ENCODE measurements at regions not wholly inside any gene's neighbourhood (a gene's known extent, or its start where the extent isn't known, plus 50 kb on each side); places are given as distances from the start of the nearest gene placed in this dataset.

DNA sequence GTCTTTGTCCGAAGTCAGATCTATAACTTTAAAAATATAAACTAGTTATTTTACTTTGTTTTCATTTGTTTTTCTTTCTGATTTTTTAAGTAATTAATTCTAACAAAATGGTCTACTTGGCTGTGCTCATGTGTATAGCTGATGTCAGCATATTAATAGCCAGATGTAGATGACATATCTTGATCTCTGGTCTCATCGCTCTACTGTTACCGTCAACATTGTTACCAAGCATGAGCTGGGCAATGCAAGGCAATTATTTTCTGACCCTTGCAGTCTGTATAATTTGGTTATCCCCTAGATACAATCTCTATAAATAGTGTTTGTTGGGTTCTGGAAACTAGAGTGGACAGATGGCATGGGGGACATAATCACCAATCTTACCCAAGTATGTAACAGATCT, 151.6 kb upstream of the PTPRK start:
- TF ChIP-seq NR2F2 (IDR thresholded peaks at IDR 0.05) (no peak), FOXA1 (IDR thresholded peaks at IDR 0.05) (no peak), RXRA (IDR thresholded peaks at IDR 0.05) (no peak), YY1 (IDR thresholded peaks at IDR 0.05) (no peak), RAD21 (IDR thresholded peaks at IDR 0.05) (no peak), JUND (IDR thresholded peaks at IDR 0.05) (no peak), HNF4A (conservative IDR thresholded peaks at IDR 0.05) (no peak), EGR1 (IDR thresholded peaks at IDR 0.05; ENCODE audit: low read depth in 2 of 2) (no peak), TAF1 (conservative IDR thresholded peaks at IDR 0.05) (no peak), GABPA (IDR thresholded peaks at IDR 0.05 in 1 of 2, conservative IDR thresholded peaks at IDR 0.05 in 1 of 2) (no peak), SP1 (IDR thresholded peaks at IDR 0.05) (no peak), FOXA2 (IDR thresholded peaks at IDR 0.05) (no peak), HNF4G (IDR thresholded peaks at IDR 0.05) (no peak)
- TF ChIP-seq, protein P1, sequence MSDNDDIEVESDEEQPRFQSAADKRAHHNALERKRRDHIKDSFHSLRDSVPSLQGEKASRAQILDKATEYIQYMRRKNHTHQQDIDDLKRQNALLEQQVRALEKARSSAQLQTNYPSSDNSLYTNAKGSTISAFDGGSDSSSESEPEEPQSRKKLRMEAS (IDR thresholded peaks at IDR 0.05), result no peak
- TF ChIP-seq, protein P2, sequence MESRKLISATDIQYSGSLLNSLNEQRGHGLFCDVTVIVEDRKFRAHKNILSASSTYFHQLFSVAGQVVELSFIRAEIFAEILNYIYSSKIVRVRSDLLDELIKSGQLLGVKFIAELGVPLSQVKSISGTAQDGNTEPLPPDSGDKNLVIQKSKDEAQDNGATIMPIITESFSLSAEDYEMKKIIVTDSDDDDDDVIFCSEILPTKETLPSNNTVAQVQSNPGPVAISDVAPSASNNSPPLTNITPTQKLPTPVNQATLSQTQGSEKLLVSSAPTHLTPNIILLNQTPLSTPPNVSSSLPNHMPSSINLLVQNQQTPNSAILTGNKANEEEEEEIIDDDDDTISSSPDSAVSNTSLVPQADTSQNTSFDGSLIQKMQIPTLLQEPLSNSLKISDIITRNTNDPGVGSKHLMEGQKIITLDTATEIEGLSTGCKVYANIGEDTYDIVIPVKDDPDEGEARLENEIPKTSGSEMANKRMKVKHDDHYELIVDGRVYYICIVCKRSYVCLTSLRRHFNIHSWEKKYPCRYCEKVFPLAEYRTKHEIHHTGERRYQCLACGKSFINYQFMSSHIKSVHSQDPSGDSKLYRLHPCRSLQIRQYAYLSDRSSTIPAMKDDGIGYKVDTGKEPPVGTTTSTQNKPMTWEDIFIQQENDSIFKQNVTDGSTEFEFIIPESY (IDR thresholded peaks at IDR 0.05), result no peak
- TF ChIP-seq, protein P3, sequence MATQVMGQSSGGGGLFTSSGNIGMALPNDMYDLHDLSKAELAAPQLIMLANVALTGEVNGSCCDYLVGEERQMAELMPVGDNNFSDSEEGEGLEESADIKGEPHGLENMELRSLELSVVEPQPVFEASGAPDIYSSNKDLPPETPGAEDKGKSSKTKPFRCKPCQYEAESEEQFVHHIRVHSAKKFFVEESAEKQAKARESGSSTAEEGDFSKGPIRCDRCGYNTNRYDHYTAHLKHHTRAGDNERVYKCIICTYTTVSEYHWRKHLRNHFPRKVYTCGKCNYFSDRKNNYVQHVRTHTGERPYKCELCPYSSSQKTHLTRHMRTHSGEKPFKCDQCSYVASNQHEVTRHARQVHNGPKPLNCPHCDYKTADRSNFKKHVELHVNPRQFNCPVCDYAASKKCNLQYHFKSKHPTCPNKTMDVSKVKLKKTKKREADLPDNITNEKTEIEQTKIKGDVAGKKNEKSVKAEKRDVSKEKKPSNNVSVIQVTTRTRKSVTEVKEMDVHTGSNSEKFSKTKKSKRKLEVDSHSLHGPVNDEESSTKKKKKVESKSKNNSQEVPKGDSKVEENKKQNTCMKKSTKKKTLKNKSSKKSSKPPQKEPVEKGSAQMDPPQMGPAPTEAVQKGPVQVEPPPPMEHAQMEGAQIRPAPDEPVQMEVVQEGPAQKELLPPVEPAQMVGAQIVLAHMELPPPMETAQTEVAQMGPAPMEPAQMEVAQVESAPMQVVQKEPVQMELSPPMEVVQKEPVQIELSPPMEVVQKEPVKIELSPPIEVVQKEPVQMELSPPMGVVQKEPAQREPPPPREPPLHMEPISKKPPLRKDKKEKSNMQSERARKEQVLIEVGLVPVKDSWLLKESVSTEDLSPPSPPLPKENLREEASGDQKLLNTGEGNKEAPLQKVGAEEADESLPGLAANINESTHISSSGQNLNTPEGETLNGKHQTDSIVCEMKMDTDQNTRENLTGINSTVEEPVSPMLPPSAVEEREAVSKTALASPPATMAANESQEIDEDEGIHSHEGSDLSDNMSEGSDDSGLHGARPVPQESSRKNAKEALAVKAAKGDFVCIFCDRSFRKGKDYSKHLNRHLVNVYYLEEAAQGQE (IDR thresholded peaks at IDR 0.05), result no peak
- TF ChIP-seq, protein P4, sequence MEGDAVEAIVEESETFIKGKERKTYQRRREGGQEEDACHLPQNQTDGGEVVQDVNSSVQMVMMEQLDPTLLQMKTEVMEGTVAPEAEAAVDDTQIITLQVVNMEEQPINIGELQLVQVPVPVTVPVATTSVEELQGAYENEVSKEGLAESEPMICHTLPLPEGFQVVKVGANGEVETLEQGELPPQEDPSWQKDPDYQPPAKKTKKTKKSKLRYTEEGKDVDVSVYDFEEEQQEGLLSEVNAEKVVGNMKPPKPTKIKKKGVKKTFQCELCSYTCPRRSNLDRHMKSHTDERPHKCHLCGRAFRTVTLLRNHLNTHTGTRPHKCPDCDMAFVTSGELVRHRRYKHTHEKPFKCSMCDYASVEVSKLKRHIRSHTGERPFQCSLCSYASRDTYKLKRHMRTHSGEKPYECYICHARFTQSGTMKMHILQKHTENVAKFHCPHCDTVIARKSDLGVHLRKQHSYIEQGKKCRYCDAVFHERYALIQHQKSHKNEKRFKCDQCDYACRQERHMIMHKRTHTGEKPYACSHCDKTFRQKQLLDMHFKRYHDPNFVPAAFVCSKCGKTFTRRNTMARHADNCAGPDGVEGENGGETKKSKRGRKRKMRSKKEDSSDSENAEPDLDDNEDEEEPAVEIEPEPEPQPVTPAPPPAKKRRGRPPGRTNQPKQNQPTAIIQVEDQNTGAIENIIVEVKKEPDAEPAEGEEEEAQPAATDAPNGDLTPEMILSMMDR (IDR thresholded peaks at IDR 0.05; ENCODE audit: low read depth, low read length, missing input control), result no peak
- TF ChIP-seq, protein P5, sequence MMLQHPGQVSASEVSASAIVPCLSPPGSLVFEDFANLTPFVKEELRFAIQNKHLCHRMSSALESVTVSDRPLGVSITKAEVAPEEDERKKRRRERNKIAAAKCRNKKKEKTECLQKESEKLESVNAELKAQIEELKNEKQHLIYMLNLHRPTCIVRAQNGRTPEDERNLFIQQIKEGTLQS (IDR thresholded peaks at IDR 0.05), result no peak
- DNase-seq (ENCODE audit: low spot score), result no peak
- no peak overlapping the region for H3K27ac ChIP-seq (ENCODE audit: low read depth in 1 of 2, low read length in 2 of 2)

More for the DNA sequence above, 151.6 kb upstream of the PTPRK start:
- H3K27me3 ChIP-seq (ENCODE audit: control insufficient read depth in 4 of 4, insufficient read depth in 4 of 4, low read length in 3 of 4), result no peaks in the 10 kb centered on the region
- H3K4me1 ChIP-seq (ENCODE audit: control insufficient read depth in 4 of 4, insufficient read depth in 4 of 4, low read length in 3 of 4), result no peaks in the 10 kb centered on the region
- H3K9ac ChIP-seq (ENCODE audit: low read depth in 1 of 2, low read length in 2 of 2), result no peak overlapping the region
- H3K9me3 ChIP-seq (ENCODE audit: control insufficient read depth in 4 of 4, low read length in 3 of 4), result no peaks in the 10 kb centered on the region
- 94% methylated on average over 3 of the region's 3 CpGs for WGBS
- no peaks in the 10 kb centered on the region for H3K36me3 ChIP-seq (ENCODE audit: control insufficient read depth in 4 of 4, insufficient read depth in 3 of 4, low read depth in 1 of 4, low read length in 3 of 4)
- H3K4me3 ChIP-seq (ENCODE audit: low read depth in 1 of 3, low read length in 3 of 3), result no peak overlapping the region

Data from liver (tissue), 8 donors.